HCT116 (cell line): ENCODE measurements at regions not wholly inside any gene's neighbourhood (a gene's known extent, or its start where the extent isn't known, plus 50 kb on each side); places are given as distances from the start of the nearest gene placed in this dataset.

ENCODE experiments used
- ATAC-seq: fragments of 200-7000 bp; cut with Tn5 transposase; 2 replicates; pipeline ENCODE4 v1.9.1; 2020; ENCODE audit warnings: mild to moderate bottlenecking, moderate library complexity
- BruUV-seq: library from RNA; stranded (reverse); fragments of 400-500 nt; replicated peaks from 2 replicates; lab custom pipeline; 2021; lab: Mats Ljungman, UMichigan
- CTCF ChIA-PET: fragments of 300-600 bp; sonication (Branson Sonifier 250); formaldehyde crosslinking; loops from one replicate; lab custom pipeline; 2021; ENCODE audit warnings: antibody characterized with exemption; lab: Charles Lee
- POLR2A ChIA-PET: fragments of 300-600, 350-600 bp; sonication (Branson Sonifier 250); formaldehyde crosslinking; loops from one replicate; lab custom pipeline; 2021; ENCODE audit warnings: antibody characterized with exemption; lab: Charles Lee
- RAD21 ChIA-PET, 2 experiments: fragments of 300-600 bp; sonication (Branson Sonifier 250); formaldehyde crosslinking; loops; one replicate each; lab custom pipeline; 2023; ENCODE audit warnings: low total read pairs in 2 of 2; ENCODE audit not compliant: uncharacterized antibody in 2 of 2, unreplicated experiment in 2 of 2, low non-redundant PET in 1 of 2; lab: Charles Lee
- DNase-seq: peaks from one replicate; pipeline ENCODE4 v3.0.0-alpha.2; 2010; ENCODE audit warnings: low read depth, low spot score
- H2AFZ ChIP-seq: fragments of 200-600 bp; shearing (Covaris generic), sonication (generic); 2 replicates; pipeline ENCODE4 v1.6.1; 2017; ENCODE audit warnings: low read depth, mixed run types, mixed read lengths, antibody characterized with exemption, low read length; ENCODE audit not compliant: poor library complexity, severe bottlenecking
- H3K27ac ChIP-seq: 2 replicates; pipeline ENCODE4 v1.5.1; 2012; ENCODE audit warnings: low read depth, low read length
- H3K27me3 ChIP-seq: fragments of 200-600 bp; sonication (generic); 2 replicates; pipeline ENCODE4 v1.6.1; 2016; ENCODE audit warnings: mixed run types, low read length, mixed read lengths; ENCODE audit not compliant: insufficient read depth
- H3K36me3 ChIP-seq, 2 experiments: fragments of 200-500 bp in 1 of 2; fragments of 200-600 bp in 1 of 2; sonication (Bioruptor generic) in 1 of 2; sonication (generic) in 1 of 2; 2 replicates each; pipeline versions ENCODE4 v1.5.1 to v1.6.1; 2014 to 2016; ENCODE audit warnings: low read length in 2 of 2, inconsistent platforms in 1 of 2, mixed read lengths in 1 of 2, mixed run types in 1 of 2; ENCODE audit not compliant: insufficient read depth in 2 of 2, control insufficient read depth in 1 of 2
- H3K4me1 ChIP-seq, 2 experiments: fragments of 200-600 bp in 1 of 2; sonication (generic) in 1 of 2; 2 replicates each; pipeline versions ENCODE4 v1.5.1 to v1.6.1; 2012 to 2017; ENCODE audit warnings: low read length in 2 of 2, inconsistent platforms in 1 of 2, mild to moderate bottlenecking in 1 of 2, mixed read lengths in 1 of 2, mixed run types in 1 of 2, moderate library complexity in 1 of 2; ENCODE audit not compliant: insufficient read depth in 2 of 2, control insufficient read depth in 1 of 2
- H3K4me2 ChIP-seq: fragments of 200-600 bp; sonication (generic); 2 replicates; pipeline ENCODE4 v1.6.1; 2017; ENCODE audit warnings: mixed run types, low read length, mixed read lengths
- H3K4me3 ChIP-seq, 2 experiments: fragments of 200-600 bp in 1 of 2; sonication (generic) in 1 of 2; replicated peaks in 1 of 2; 2 replicates each; pipeline ENCODE4 v1.5.1; 2011 to 2016; ENCODE audit warnings: low read length in 2 of 2, control low read depth in 1 of 2, low read depth in 1 of 2, mild to moderate bottlenecking in 1 of 2, mixed read lengths in 1 of 2, mixed run types in 1 of 2
- H3K79me2 ChIP-seq: fragments of 200-600 bp; sonication (generic); 2 replicates; pipeline ENCODE4 v1.6.1; 2017; ENCODE audit warnings: mild to moderate bottlenecking, mixed run types, low read length, moderate library complexity, mixed read lengths; ENCODE audit not compliant: insufficient read depth
- H3K9ac ChIP-seq: fragments of 200-600 bp; sonication (generic); 2 replicates; pipeline ENCODE4 v1.6.1; 2016; ENCODE audit warnings: low read length, mixed read lengths
- H3K9me2 ChIP-seq: fragments of 200-600 bp; sonication (generic), shearing (Covaris generic); 2 replicates; pipeline ENCODE4 v1.6.1; 2017; ENCODE audit warnings: mixed run types, mild to moderate bottlenecking, moderate library complexity; ENCODE audit not compliant: insufficient read depth
- H3K9me3 ChIP-seq, 2 experiments: fragments of 200-500 bp in 1 of 2; fragments of 200-600 bp in 1 of 2; sonication (Bioruptor generic) in 1 of 2; sonication (generic) in 1 of 2; 2 replicates each; pipeline ENCODE4 v1.6.1; 2014 to 2017; ENCODE audit warnings: low read length in 2 of 2, mixed read lengths in 2 of 2, inconsistent platforms in 1 of 2, low read depth in 1 of 2, mild to moderate bottlenecking in 1 of 2, mixed run types in 1 of 2, moderate library complexity in 1 of 2; ENCODE audit not compliant: control insufficient read depth in 1 of 2, insufficient read depth in 1 of 2
- H4K20me1 ChIP-seq: fragments of 200-600 bp; sonication (generic), shearing (Covaris generic); 2 replicates; pipeline ENCODE4 v1.6.1; 2017; ENCODE audit warnings: mixed run types, mild to moderate bottlenecking, moderate library complexity; ENCODE audit not compliant: insufficient read depth
- CBX3 ChIP-seq: IDR thresholded peaks from 2 replicates; pipeline ENCODE4 v1.6.1; 2012; ENCODE audit warnings: low read depth
- CEBPB ChIP-seq: IDR thresholded peaks from 2 replicates; pipeline ENCODE4 v1.6.1; 2012; ENCODE audit warnings: low read depth
- EGR1 ChIP-seq: IDR thresholded peaks from 2 replicates; pipeline ENCODE4 v1.6.1; 2012; ENCODE audit warnings: low read depth
- ELF1 ChIP-seq: IDR thresholded peaks from 2 replicates; pipeline ENCODE4 v1.6.1; 2012; ENCODE audit warnings: low read depth, borderline replicate concordance
- EZH2 ChIP-seq: fragments of 200-600 bp; sonication (generic); IDR thresholded peaks from 2 replicates; pipeline ENCODE4 v1.6.1; 2017; ENCODE audit warnings: antibody characterized with exemption, mixed run types
- FOSL1 ChIP-seq: IDR thresholded peaks from 2 replicates; pipeline ENCODE4 v1.6.1; 2012; ENCODE audit warnings: low read depth
- POLR2A ChIP-seq: IDR thresholded peaks from 2 replicates; pipeline ENCODE4 v1.7.0; 2011; ENCODE audit warnings: borderline replicate concordance; ENCODE audit not compliant: insufficient read depth, insufficient read length; ENCODE audit errors: extremely low read depth
- POLR2AphosphoS5 ChIP-seq: IDR thresholded peaks from 2 replicates; pipeline ENCODE4 v1.6.1; 2011; ENCODE audit warnings: mild to moderate bottlenecking, low read depth, low read length, moderate library complexity
- SIN3A ChIP-seq: IDR thresholded peaks from 2 replicates; pipeline ENCODE4 v1.6.1; 2012; ENCODE audit warnings: low read depth
- SP1 ChIP-seq: IDR thresholded peaks from 2 replicates; pipeline ENCODE4 v1.6.1; 2012; ENCODE audit warnings: low read depth
- SRF ChIP-seq: IDR thresholded peaks from 2 replicates; pipeline ENCODE4 v1.6.1; 2012; ENCODE audit warnings: low read depth
- TCF7L2 ChIP-seq: IDR thresholded peaks from 2 replicates; pipeline ENCODE4 v1.7.0; 2011; ENCODE audit warnings: borderline replicate concordance, inconsistent platforms; ENCODE audit not compliant: insufficient read depth, insufficient read length; ENCODE audit errors: extremely low read depth
- YY1 ChIP-seq: IDR thresholded peaks from 2 replicates; pipeline ENCODE4 v1.6.1; 2011; ENCODE audit warnings: low read length, low read depth, moderate library complexity, mild to moderate bottlenecking; ENCODE audit not compliant: insufficient replicate concordance; ENCODE audit errors: extremely low read depth
- intact Hi-C: fragments of 100-400 bp; cut with micrococcal nuclease; formaldehyde crosslinking; loops from 2 replicates; pipeline ENCODE4 v1.10.0; 2022
- TF ChIP-seq, protein P1 (sequence below): IDR thresholded peaks from 2 replicates; pipeline ENCODE4 v1.6.1; 2012
- TF ChIP-seq, protein P2 (sequence below): IDR thresholded peaks from 2 replicates; pipeline ENCODE4 v1.6.1; 2011; ENCODE audit warnings: mild to moderate bottlenecking, low read length, moderate library complexity; ENCODE audit not compliant: insufficient replicate concordance; ENCODE audit errors: extremely low read depth
- TF ChIP-seq, protein P3 (sequence below): IDR thresholded peaks from 2 replicates; pipeline ENCODE4 v1.6.1; 2012
- TF ChIP-seq, protein P4 (sequence below): IDR thresholded peaks from 2 replicates; pipeline ENCODE4 v1.6.1; 2012; ENCODE audit warnings: low read depth
- TF ChIP-seq, protein P5 (sequence below), 3 experiments: fragments of 200-600 bp in 1 of 3; sonication (generic) in 1 of 3; IDR thresholded peaks in 2 of 3; conservative IDR thresholded peaks in 1 of 3; 2 replicates each; pipeline ENCODE4 v1.5.1; 2012 to 2017; ENCODE audit warnings: low read depth in 2 of 3, low read length in 2 of 3, antibody characterized with exemption in 1 of 3, borderline replicate concordance in 1 of 3, control low read depth in 1 of 3, mild to moderate bottlenecking in 1 of 3, mixed read lengths in 1 of 3, mixed run types in 1 of 3, moderate library complexity in 1 of 3; ENCODE audit not compliant: insufficient read depth in 1 of 3

DNA sequence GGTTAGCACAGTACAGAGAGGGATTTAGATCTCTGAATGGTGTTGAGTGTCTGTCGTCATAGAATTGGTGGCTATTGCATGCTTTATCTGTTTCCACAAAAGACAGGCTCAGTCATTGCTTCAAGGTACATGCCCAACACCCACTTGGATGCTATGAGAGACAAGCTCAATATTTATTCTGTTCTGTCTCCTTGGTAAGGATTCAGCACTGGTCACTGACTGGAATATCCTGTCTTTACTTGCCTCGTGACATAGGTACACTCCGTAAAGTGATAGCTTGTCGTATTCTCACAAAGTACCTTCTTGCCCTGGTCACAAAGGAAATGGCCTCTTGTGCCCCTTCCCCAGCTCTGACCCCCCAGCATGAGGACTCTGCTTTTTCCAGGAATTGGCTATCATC is 72.8 kb upstream of the CTNNB1 start:
- no peak overlapping the region for H3K27ac ChIP-seq
- H3K4me3 ChIP-seq = no peak overlapping the region
- H3K36me3 ChIP-seq = no peaks in the 10 kb centered on the region
- no peaks in the 10 kb centered on the region for H3K27me3 ChIP-seq
- H3K9me2 ChIP-seq = no peaks in the 10 kb centered on the region
- TF ChIP-seq, protein P1, sequence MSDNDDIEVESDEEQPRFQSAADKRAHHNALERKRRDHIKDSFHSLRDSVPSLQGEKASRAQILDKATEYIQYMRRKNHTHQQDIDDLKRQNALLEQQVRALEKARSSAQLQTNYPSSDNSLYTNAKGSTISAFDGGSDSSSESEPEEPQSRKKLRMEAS = no peak
- TF ChIP-seq, protein P2, sequence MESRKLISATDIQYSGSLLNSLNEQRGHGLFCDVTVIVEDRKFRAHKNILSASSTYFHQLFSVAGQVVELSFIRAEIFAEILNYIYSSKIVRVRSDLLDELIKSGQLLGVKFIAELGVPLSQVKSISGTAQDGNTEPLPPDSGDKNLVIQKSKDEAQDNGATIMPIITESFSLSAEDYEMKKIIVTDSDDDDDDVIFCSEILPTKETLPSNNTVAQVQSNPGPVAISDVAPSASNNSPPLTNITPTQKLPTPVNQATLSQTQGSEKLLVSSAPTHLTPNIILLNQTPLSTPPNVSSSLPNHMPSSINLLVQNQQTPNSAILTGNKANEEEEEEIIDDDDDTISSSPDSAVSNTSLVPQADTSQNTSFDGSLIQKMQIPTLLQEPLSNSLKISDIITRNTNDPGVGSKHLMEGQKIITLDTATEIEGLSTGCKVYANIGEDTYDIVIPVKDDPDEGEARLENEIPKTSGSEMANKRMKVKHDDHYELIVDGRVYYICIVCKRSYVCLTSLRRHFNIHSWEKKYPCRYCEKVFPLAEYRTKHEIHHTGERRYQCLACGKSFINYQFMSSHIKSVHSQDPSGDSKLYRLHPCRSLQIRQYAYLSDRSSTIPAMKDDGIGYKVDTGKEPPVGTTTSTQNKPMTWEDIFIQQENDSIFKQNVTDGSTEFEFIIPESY = no peak
- TF ChIP-seq EGR1 (no peak), ELF1 (no peak), EZH2 (no peak), SIN3A (no peak), SRF (no peak), TCF7L2 (no peak), POLR2A (no peak), POLR2AphosphoS5 (no peak), SP1 (no peak), YY1 (no peak), CBX3 (no peak), FOSL1 (no peak), CEBPB (no peak)
- TF ChIP-seq, protein P3, sequence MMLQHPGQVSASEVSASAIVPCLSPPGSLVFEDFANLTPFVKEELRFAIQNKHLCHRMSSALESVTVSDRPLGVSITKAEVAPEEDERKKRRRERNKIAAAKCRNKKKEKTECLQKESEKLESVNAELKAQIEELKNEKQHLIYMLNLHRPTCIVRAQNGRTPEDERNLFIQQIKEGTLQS = no peak
- TF ChIP-seq, protein P4, sequence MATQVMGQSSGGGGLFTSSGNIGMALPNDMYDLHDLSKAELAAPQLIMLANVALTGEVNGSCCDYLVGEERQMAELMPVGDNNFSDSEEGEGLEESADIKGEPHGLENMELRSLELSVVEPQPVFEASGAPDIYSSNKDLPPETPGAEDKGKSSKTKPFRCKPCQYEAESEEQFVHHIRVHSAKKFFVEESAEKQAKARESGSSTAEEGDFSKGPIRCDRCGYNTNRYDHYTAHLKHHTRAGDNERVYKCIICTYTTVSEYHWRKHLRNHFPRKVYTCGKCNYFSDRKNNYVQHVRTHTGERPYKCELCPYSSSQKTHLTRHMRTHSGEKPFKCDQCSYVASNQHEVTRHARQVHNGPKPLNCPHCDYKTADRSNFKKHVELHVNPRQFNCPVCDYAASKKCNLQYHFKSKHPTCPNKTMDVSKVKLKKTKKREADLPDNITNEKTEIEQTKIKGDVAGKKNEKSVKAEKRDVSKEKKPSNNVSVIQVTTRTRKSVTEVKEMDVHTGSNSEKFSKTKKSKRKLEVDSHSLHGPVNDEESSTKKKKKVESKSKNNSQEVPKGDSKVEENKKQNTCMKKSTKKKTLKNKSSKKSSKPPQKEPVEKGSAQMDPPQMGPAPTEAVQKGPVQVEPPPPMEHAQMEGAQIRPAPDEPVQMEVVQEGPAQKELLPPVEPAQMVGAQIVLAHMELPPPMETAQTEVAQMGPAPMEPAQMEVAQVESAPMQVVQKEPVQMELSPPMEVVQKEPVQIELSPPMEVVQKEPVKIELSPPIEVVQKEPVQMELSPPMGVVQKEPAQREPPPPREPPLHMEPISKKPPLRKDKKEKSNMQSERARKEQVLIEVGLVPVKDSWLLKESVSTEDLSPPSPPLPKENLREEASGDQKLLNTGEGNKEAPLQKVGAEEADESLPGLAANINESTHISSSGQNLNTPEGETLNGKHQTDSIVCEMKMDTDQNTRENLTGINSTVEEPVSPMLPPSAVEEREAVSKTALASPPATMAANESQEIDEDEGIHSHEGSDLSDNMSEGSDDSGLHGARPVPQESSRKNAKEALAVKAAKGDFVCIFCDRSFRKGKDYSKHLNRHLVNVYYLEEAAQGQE = no peak
- TF ChIP-seq, protein P5, sequence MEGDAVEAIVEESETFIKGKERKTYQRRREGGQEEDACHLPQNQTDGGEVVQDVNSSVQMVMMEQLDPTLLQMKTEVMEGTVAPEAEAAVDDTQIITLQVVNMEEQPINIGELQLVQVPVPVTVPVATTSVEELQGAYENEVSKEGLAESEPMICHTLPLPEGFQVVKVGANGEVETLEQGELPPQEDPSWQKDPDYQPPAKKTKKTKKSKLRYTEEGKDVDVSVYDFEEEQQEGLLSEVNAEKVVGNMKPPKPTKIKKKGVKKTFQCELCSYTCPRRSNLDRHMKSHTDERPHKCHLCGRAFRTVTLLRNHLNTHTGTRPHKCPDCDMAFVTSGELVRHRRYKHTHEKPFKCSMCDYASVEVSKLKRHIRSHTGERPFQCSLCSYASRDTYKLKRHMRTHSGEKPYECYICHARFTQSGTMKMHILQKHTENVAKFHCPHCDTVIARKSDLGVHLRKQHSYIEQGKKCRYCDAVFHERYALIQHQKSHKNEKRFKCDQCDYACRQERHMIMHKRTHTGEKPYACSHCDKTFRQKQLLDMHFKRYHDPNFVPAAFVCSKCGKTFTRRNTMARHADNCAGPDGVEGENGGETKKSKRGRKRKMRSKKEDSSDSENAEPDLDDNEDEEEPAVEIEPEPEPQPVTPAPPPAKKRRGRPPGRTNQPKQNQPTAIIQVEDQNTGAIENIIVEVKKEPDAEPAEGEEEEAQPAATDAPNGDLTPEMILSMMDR (IDR thresholded peaks at IDR 0.05 in 2 of 3, conservative IDR thresholded peaks at IDR 0.05 in 1 of 3; ENCODE audit: borderline replicate concordance in 1 of 3, insufficient read depth in 1 of 3, low read depth in 2 of 3, low read length in 2 of 3) = no peak
- TF ChIP-seq, all 23 proteins: peak for 0
- no peaks in the 10 kb centered on the region for H4K20me1 ChIP-seq
- H3K9ac ChIP-seq = no peak overlapping the region
- H3K4me1 ChIP-seq = no peaks in the 10 kb centered on the region
- H3K79me2 ChIP-seq = no peaks in the 10 kb centered on the region
- ChIA-PET CTCF (no interaction called here), RAD21 (no interaction called here), POLR2A (no interaction called here)
- no peak overlapping the region for H3K4me2 ChIP-seq
- H3K9me3 ChIP-seq = no peaks in the 10 kb centered on the region; a peak in 2 of 4 replicates
- BruUV-seq = no TSS peak
- intact Hi-C loops = no loop called here
- DNase-seq (no peak), ATAC-seq (no peak)
- H2AFZ ChIP-seq = no peak overlapping the region
